DND-41 (cell line): ENCODE measurements at regions not wholly inside any gene's neighbourhood (a gene's known extent, or its start where the extent isn't known, plus 50 kb on each side); places are given as distances from the start of the nearest gene placed in this dataset.

Experiments
- ATAC-seq: fragments of 200-7000 bp; cut with Tn5 transposase; 3 replicates; pipeline ENCODE4 v1.9.1; 2021; ENCODE audit warnings: low read depth; ENCODE audit not compliant: insufficient read depth
- DNase-seq: peaks from one replicate; pipeline ENCODE4 v3.0.0-alpha.2; 2020
- H2AFZ ChIP-seq: 2 replicates; pipeline ENCODE4 v1.6.0; 2012; ENCODE audit warnings: low read depth, low read length
- H3K27ac ChIP-seq: 2 replicates; pipeline ENCODE4 v1.5.1; 2012; ENCODE audit warnings: low read length, inconsistent platforms
- H3K27me3 ChIP-seq: fragments of 200-600 bp; sonication (generic); 2 replicates; pipeline ENCODE4 v1.6.0; 2012; ENCODE audit warnings: low read length, mild to moderate bottlenecking, inconsistent platforms; ENCODE audit not compliant: insufficient read depth, poor library complexity
- H3K36me3 ChIP-seq: 2 replicates; pipeline ENCODE4 v1.5.1; 2012; ENCODE audit warnings: low read length, inconsistent platforms; ENCODE audit not compliant: insufficient read depth
- H3K4me1 ChIP-seq: 2 replicates; pipeline ENCODE4 v1.5.1; 2012; ENCODE audit warnings: mild to moderate bottlenecking, low read length; ENCODE audit not compliant: insufficient read depth
- H3K4me2 ChIP-seq: 2 replicates; pipeline ENCODE4 v1.6.0; 2012; ENCODE audit warnings: mild to moderate bottlenecking, moderate library complexity, low read length, inconsistent platforms; ENCODE audit not compliant: insufficient read depth
- H3K4me3 ChIP-seq, 2 experiments: fragments of 200-600 bp in 1 of 2; shearing (Covaris generic) in 1 of 2; 2 replicates each; pipeline ENCODE4 v1.5.1; 2012 to 2016; ENCODE audit warnings: inconsistent platforms in 2 of 2, low read length in 2 of 2, mild to moderate bottlenecking in 2 of 2, low read depth in 1 of 2, moderate library complexity in 1 of 2
- H3K79me2 ChIP-seq: 2 replicates; pipeline ENCODE4 v1.6.0; 2012; ENCODE audit warnings: low read length, inconsistent platforms; ENCODE audit not compliant: insufficient read depth
- H3K9ac ChIP-seq: 2 replicates; pipeline ENCODE4 v1.6.0; 2012; ENCODE audit warnings: low read depth, mild to moderate bottlenecking, inconsistent platforms, low read length, moderate library complexity
- H3K9me3 ChIP-seq: 2 replicates; pipeline ENCODE4 v1.5.1; 2012; ENCODE audit warnings: low read length, moderate library complexity, mild to moderate bottlenecking, inconsistent platforms; ENCODE audit not compliant: insufficient read depth, severe bottlenecking
- H4K20me1 ChIP-seq: 2 replicates; pipeline ENCODE4 v1.6.0; 2012; ENCODE audit warnings: low read length; ENCODE audit not compliant: insufficient read depth
- EZH2 ChIP-seq: IDR thresholded peaks from 3 replicates; pipeline ENCODE4 v1.6.1; 2012; ENCODE audit warnings: borderline replicate concordance, low read depth, mild to moderate bottlenecking, moderate library complexity, low read length, inconsistent platforms; ENCODE audit not compliant: severe bottlenecking
- TF ChIP-seq, protein P1 (sequence below): IDR thresholded peaks from 2 replicates; pipeline ENCODE4 v1.5.1; 2012; ENCODE audit warnings: borderline replicate concordance, low read length, moderate library complexity, mild to moderate bottlenecking; ENCODE audit not compliant: poor library complexity, severe bottlenecking; ENCODE audit errors: extremely low read depth

DNA sequence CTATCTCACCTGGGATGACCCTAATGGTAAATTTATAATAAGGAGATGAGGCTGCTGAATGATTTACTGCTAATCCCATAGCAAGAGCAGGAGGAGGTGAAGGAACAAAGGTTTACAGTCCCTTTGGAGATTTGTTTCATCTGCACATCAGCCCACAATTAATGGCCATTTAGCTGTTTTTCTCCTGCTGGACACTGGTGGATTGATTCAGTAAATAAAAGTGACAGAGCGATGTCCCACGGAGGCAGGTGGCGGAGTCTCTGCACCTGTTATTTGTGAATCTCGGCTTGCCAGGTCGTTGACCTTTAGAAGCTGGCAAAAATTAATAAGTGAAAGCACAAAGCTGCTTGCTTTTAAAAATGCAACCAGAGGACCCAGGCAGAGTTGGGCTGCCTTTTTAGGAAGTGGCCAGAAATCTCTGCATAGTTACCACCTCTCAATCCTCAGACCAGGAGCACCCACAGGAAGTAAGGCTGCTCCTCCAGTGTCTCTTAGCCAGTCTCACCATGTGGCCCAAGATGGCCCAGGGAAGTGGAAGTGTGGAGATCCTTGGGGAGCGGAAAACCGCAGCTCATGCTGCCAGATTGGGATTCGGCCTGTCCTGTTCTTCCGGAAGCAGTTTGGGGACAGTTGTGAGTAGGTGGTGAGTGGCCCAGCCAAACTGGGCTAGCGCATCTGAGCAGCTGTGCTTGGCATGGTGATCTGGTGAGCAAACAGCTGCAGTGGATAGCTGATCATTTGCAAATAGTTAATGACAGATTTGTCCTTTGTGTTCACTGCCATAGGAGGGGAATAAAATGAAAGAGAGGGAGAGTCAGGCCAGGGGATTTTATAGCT is 1005.7 kb upstream of the PIK3C3 start:
- no peaks in the 10 kb centered on the region for H3K4me1 ChIP-seq
- H2AFZ ChIP-seq = no peak overlapping the region
- no peaks in the 10 kb centered on the region for H4K20me1 ChIP-seq
- H3K4me2 ChIP-seq = no peak overlapping the region
- no peak overlapping the region for H3K9ac ChIP-seq
- H3K27ac ChIP-seq = no peak overlapping the region
- no peak for ATAC-seq
- no peaks in the 10 kb centered on the region for H3K27me3 ChIP-seq
- H3K9me3 ChIP-seq = no peaks in the 10 kb centered on the region
- H3K79me2 ChIP-seq = no peaks in the 10 kb centered on the region
- no peak for DNase-seq
- no peak overlapping the region for H3K4me3 ChIP-seq
- TF ChIP-seq, protein P1, sequence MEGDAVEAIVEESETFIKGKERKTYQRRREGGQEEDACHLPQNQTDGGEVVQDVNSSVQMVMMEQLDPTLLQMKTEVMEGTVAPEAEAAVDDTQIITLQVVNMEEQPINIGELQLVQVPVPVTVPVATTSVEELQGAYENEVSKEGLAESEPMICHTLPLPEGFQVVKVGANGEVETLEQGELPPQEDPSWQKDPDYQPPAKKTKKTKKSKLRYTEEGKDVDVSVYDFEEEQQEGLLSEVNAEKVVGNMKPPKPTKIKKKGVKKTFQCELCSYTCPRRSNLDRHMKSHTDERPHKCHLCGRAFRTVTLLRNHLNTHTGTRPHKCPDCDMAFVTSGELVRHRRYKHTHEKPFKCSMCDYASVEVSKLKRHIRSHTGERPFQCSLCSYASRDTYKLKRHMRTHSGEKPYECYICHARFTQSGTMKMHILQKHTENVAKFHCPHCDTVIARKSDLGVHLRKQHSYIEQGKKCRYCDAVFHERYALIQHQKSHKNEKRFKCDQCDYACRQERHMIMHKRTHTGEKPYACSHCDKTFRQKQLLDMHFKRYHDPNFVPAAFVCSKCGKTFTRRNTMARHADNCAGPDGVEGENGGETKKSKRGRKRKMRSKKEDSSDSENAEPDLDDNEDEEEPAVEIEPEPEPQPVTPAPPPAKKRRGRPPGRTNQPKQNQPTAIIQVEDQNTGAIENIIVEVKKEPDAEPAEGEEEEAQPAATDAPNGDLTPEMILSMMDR = no peak
- no peak for TF ChIP-seq EZH2
- no peaks in the 10 kb centered on the region for H3K36me3 ChIP-seq

DNA sequence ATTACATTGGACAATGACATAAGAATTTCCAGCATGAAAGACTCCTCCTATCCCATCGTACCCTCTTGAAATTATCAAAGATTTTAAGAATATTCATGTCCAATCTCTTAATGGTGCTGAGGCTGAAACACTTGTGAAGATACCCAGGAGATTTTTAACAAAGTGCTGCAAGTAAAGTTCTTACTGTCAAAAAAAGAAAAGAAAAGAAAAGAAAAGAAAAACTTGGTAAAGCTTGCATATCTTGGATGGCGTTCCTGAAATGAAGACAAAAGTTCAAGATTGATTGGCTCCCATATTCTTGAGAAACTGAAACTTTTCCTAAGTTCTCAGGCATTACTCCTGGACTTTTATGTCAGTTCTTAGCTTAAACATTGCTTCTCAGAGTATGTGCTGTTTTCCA is 1010.5 kb upstream of the PIK3C3 start:
- no peak for ATAC-seq
- Histone ChIP-seq H3K27me3 (no peaks in the 10 kb centered on the region), H3K9ac (no peak overlapping the region), H3K4me3 (no peak overlapping the region), H3K36me3 (no peaks in the 10 kb centered on the region), H2AFZ (no peak overlapping the region), H3K9me3 (no peaks in the 10 kb centered on the region), H3K4me1 (no peaks in the 10 kb centered on the region), H3K4me2 (no peak overlapping the region), H3K79me2 (no peaks in the 10 kb centered on the region), H3K27ac (no peak overlapping the region), H4K20me1 (no peaks in the 10 kb centered on the region)
- no peak for DNase-seq
- TF ChIP-seq EZH2 = no peak
- TF ChIP-seq, protein P1 = no peak

DNA sequence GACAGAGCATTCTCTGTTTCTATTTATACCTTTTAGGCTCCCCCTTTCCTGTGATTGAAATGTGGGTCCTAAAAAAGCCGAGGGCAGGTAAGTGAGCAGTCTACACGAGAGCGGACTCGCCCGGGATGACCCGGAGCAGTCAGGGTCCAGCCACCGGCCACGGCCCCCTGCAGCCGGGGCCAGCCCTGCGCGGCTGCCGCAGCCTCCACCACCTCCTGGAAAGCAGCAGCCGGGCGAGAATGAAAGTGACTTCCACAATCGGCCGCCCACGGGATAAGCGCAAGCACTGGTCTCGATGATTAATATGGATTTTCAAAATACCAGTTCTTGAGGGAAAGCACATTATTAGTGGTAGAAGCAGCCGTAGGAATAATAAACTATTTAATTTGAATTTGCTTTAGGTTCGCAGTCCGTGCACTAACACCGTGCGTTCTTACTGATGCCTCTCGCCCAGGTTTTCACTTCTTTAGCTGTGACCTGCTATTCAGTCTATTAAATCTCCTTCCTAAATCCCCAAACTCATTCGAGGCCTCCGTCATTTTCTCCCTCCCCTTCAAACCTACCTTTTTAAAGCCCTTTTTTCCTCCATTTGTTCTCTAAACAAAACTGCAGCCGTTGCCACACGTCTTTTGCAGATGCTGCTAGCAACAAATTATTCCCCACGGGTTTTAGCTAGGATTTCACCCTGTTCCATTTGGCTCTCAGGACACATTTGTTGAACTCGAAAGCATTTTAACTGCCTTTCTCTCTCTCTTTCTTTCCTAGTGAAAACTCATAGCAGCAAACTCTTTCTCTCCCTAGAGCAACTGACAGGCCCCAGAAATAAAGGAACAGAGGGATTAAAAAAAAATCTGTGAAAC is 1015.1 kb upstream of the PIK3C3 start:
- Histone ChIP-seq H3K4me3 (no peak overlapping the region), H3K9me3 (no peaks in the 10 kb centered on the region), H3K36me3 (no peaks in the 10 kb centered on the region), H3K4me2 (no peak overlapping the region), H3K27me3 (no peaks in the 10 kb centered on the region), H2AFZ (no peak overlapping the region), H3K9ac (no peak overlapping the region), H3K27ac (no peak overlapping the region), H3K79me2 (no peaks in the 10 kb centered on the region), H4K20me1 (no peaks in the 10 kb centered on the region), H3K4me1 (no peaks in the 10 kb centered on the region)
- DNase-seq (no peak), ATAC-seq (no peak)
- TF ChIP-seq, protein P1 = no peak
- TF ChIP-seq EZH2 = no peak
